ENCODE measurements at regions not wholly inside any gene's neighbourhood (a gene's known extent, or its start where the extent isn't known, plus 50 kb on each side); places are given as distances from the start of the nearest gene placed in this dataset.
"Not testable (repeated sequence)": the region's sequence is repeated elsewhere in the genome, so short reads cannot be mapped to it uniquely, and the experiment has no call there.

GRCh38 chr3:55158345-55158744 is 230.5 kb upstream of the LRTM1 start:
- no peak for DNase-seq

- DNase-seq = no peak
Measured at GRCh38 chr3:55157731-55158130, 229.9 kb upstream of the LRTM1 start.

DNA sequence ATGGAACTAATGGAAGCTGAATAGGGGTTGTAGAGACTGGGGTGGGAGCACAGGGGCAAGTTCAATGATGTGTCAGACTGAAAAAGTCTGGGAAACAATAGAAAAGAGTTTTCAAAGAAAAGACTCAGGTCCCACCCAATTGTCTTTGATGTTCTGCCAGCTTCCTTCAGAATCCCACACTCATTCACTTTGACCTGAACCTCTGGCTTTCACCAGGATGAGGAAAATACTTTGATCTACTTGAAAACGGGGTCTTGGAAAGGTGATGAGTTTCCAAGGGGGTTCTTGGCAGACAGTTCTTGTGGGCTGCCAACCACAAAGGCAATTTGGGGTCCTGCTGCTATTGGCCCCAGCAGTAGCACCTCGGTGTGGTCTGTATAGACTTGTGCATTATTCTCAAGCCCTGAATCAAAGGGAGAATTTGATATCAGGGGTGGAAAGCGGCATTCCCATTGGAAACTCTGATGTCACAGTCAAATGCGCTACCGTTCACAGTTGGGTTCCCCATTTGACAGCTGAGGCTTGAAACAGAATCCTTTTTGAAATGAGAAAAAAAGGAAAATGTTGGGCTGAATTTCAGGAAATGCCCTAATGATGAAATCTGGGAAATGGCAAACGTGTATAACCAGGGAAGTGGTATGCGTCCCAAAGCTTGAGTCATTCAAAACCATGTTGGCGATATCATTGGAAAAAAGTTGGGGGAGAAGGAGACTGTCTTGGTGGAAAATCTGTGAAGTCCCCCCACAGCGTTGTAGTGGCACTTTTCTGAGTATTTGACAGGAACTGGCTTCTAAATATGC is 229.2 kb upstream of the LRTM1 start:
- no peak for DNase-seq

DNA sequence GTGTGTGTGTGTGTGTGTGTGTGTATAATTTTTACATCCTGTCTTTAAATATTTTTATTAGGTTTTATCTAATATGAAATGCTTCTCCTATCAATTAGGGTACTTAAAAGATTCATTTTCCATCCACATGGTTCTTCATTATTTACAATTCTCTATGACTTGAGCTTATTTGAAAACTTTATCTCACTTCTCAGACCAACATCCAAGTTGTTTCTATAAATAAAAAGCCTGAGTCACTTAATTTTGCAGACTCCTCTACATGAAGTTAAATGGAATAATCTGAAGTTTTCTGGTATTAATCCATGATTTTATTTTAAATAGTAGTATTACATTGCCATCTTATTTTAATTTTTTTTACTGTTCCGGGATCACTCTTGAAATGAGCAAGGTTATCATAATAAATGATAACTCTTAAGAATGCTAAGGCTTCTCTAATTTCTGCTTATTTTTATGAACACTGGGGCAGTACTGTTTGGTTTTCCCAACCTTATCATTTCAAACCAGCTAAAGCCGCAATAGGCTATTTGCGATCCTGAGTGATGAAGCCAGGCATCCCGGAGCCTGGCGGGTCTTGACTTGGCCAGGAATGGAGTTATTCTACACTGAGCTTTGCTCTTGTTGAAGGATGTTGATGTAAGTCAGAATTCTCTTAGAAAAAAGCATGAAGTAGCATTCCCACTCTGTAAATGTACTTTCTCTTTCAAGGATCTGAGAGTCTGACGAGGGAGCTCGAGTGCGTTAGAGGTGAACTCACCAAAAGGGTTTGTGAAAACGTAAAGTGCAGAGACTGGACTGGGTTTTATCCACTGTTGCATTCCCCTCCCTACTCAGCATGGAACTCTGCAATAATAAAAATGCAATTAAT is 220.2 kb upstream of the LRTM1 start:
- no peak for DNase-seq

DNA sequence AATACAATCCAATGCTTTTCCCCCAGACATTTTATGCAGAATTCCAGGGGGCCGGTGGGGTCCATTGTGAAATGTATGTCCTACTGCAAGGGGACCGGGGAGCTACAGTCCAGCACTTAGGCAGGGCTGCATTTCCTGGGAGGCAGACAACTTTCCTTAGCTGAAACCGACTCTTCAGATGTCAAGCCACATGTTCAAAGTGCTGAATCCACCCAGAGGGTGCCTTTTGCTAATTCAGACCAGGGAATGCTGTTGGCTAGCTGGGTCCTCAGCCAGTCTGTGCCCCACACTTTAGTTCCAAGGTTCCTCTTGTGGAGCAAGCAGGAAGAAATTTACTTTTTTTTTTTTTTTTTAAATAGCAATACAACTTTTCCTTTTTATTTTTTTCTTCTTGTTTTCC is 219.5 kb upstream of the LRTM1 start:
- no peak for DNase-seq

- DNase-seq = no peak
Measured at GRCh38 chr3:55146216-55146615, 218.4 kb upstream of the LRTM1 start.

- DNase-seq = peak; percentile 45
Measured at GRCh38 chr3:55144015-55144673, 216.3 kb upstream of the LRTM1 start.

GRCh38 chr3:55143336-55143735 is 215.5 kb upstream of the LRTM1 start:
- no peak for DNase-seq

DNA sequence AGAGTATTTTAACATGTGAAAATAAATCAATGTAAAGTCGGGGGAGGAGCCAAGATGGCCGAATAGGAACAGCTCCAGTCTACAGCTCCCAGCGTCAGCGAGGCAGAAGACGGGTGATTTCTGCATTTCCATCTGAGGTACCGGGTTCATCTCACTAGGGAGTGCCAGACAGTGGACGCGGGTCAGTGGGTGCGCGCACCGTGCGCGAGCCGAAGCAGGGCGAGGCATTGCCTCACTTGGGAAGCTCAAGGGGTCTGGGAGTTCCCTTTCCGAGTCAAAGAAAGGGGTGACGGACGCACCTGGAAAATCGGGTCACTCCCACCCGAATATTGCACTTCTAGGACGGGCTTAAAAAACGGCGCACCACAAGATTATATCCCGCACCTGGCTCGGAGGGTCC is 208.4 kb upstream of the LRTM1 start:
- DNase-seq = not testable (repeated sequence)

GRCh38 chr3:55128225-55128823 is 200.5 kb upstream of the LRTM1 start:
- no peak for DNase-seq

DNA sequence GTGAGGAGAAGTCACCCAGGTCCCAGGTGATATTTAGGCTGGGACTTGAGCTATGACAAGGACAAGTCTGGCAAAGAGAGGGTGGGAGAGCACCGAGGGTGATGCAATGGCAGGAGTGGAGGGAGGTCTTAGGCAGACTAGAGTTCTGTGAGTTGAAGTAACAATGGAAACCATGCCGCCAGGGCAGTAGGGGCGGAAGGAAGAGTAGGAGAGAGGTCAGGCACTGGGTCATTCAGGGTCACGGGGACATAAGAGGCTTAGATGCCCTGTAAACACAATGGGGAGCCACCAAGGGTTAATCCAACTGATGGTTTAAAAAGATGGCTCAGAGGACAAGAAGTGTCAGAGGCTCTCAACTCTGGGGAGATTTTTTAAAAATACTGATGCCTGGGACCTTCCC is 199.7 kb upstream of the LRTM1 start:
- DNase-seq = no peak

DNA sequence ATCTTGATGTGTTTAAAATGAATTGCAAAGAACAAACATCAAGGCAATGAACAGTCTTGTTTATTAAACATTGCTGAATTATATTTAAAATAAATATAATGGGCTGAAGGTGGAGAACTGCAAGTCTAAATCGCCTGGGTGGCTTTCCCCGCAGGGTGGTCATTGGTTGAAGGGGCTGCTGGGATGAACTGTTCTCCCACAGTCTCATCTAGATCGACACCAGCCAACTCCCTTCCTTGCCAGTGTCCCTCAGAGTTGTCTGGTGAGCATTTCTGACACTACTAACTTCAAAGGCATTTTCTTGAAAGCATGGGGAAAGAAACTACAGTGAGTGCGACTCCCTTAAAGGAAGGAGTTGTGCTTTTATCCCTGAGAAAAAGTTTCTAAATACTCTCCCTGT is 196.5 kb upstream of the LRTM1 start:
- DNase-seq = no peak
